SK-N-SH (cell line): ENCODE measurements at regions not wholly inside any gene's neighbourhood (a gene's known extent, or its start where the extent isn't known, plus 50 kb on each side); places are given as distances from the start of the nearest gene placed in this dataset.

Experiments
- CTCF ChIP-seq: fragments of 200-600 bp; sonication (generic); IDR thresholded peaks from 2 replicates; pipeline ENCODE4 v1.6.1; 2017; ENCODE audit warnings: antibody characterized with exemption, mild to moderate bottlenecking, moderate library complexity
- EP300 ChIP-seq, 2 experiments: IDR thresholded peaks; 2 replicates each; pipeline versions ENCODE4 v1.4.0 to v1.6.1; 2012; ENCODE audit warnings: borderline replicate concordance in 1 of 2, low read depth in 1 of 2, low read length in 1 of 2
- EZH2phosphoT487 ChIP-seq: fragments of 200-600 bp; sonication (generic); IDR thresholded peaks from 2 replicates; pipeline ENCODE4 v1.6.1; 2017; ENCODE audit warnings: low read depth, mixed run types, mild to moderate bottlenecking, antibody characterized with exemption, moderate library complexity, borderline replicate concordance
- MAX ChIP-seq: IDR thresholded peaks from 2 replicates; pipeline ENCODE4 v1.4.0; 2012; ENCODE audit warnings: low read depth
- MXI1 ChIP-seq: IDR thresholded peaks from 2 replicates; pipeline ENCODE4 v1.6.1; 2012; ENCODE audit warnings: mild to moderate bottlenecking, low read depth, low read length, improper control_type of control experiment
- POLR2AphosphoS5 ChIP-seq: IDR thresholded peaks from 2 replicates; pipeline ENCODE4 v1.6.1; 2012; ENCODE audit warnings: low read depth, low read length
- RAD21 ChIP-seq: IDR thresholded peaks from 2 replicates; pipeline ENCODE4 v1.6.1; 2012; ENCODE audit warnings: mild to moderate bottlenecking, low read length
- RCOR1 ChIP-seq: fragments of 150-350 bp; IDR thresholded peaks from 2 replicates; pipeline ENCODE4 v1.6.1; 2017; ENCODE audit warnings: antibody characterized with exemption, low read length
- SIN3A ChIP-seq: IDR thresholded peaks from 2 replicates; pipeline ENCODE4 v1.6.1; 2012; ENCODE audit warnings: low read depth, mild to moderate bottlenecking, low read length, moderate library complexity, borderline replicate concordance
- TAF1 ChIP-seq: IDR thresholded peaks from 2 replicates; pipeline ENCODE4 v1.6.1; 2012; ENCODE audit warnings: low read depth, mild to moderate bottlenecking, low read length, moderate library complexity, borderline replicate concordance
- USF2 ChIP-seq: fragments of 150-350 bp; IDR thresholded peaks from 2 replicates; pipeline ENCODE4 v1.6.1; 2017; ENCODE audit warnings: antibody characterized with exemption, low read length, low read depth, borderline replicate concordance
- YY1 ChIP-seq: IDR thresholded peaks from 2 replicates; pipeline ENCODE4 v1.4.0; 2012; ENCODE audit warnings: low read depth, mild to moderate bottlenecking
- TF ChIP-seq, protein P1 (sequence below): IDR thresholded peaks from 2 replicates; pipeline ENCODE4 v1.4.0; 2012; ENCODE audit warnings: low read depth, borderline replicate concordance
- TF ChIP-seq, protein P2 (sequence below): IDR thresholded peaks from 2 replicates; pipeline ENCODE4; 2012

DNA sequence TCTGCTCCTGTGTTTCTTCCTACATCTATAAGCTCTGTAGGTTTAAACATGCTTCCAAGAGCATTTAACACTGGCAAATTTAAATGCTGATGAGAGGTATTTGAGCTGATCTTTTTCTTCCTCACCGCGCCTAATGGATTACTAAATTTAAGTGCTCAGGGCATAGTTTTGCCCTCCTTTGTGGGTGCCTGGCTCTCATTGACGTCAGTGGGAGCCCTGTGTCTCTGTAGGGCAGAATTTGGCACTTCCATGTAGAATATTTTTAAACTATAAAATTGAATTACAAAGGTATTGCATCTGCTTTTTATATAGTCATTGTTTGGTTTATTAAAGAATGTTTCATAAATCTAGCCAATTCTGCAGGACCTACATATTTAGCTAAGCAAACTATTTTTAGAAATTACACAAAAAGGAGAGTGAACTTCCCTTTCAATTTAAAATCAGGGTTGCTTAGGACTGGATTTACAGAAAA lies 444.8 kb downstream of the AEBP2 start:
- no peak for TF ChIP-seq CTCF
- no peak for TF ChIP-seq RAD21
- no peak for TF ChIP-seq EZH2phosphoT487
- TF ChIP-seq MXI1 = no peak
- TF ChIP-seq USF2 = no peak
- TF ChIP-seq RCOR1 = no peak
- no peak for TF ChIP-seq YY1
- no peak for TF ChIP-seq EP300 (IDR thresholded peaks at IDR 0.05; ENCODE audit: borderline replicate concordance in 1 of 2, low read depth in 1 of 2, low read length in 1 of 2)
- TF ChIP-seq, protein P1, sequence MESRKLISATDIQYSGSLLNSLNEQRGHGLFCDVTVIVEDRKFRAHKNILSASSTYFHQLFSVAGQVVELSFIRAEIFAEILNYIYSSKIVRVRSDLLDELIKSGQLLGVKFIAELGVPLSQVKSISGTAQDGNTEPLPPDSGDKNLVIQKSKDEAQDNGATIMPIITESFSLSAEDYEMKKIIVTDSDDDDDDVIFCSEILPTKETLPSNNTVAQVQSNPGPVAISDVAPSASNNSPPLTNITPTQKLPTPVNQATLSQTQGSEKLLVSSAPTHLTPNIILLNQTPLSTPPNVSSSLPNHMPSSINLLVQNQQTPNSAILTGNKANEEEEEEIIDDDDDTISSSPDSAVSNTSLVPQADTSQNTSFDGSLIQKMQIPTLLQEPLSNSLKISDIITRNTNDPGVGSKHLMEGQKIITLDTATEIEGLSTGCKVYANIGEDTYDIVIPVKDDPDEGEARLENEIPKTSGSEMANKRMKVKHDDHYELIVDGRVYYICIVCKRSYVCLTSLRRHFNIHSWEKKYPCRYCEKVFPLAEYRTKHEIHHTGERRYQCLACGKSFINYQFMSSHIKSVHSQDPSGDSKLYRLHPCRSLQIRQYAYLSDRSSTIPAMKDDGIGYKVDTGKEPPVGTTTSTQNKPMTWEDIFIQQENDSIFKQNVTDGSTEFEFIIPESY = no peak
- TF ChIP-seq, protein P2, sequence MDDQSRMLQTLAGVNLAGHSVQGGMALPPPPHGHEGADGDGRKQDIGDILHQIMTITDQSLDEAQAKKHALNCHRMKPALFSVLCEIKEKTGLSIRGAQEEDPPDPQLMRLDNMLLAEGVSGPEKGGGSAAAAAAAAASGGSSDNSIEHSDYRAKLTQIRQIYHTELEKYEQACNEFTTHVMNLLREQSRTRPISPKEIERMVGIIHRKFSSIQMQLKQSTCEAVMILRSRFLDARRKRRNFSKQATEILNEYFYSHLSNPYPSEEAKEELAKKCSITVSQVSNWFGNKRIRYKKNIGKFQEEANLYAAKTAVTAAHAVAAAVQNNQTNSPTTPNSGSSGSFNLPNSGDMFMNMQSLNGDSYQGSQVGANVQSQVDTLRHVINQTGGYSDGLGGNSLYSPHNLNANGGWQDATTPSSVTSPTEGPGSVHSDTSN = no peak
- no peak for TF ChIP-seq MAX
- no peak for TF ChIP-seq SIN3A
- TF ChIP-seq POLR2AphosphoS5 = no peak
- no peak for TF ChIP-seq TAF1
